NCI-H226 (cell line): ENCODE measurements at regions not wholly inside any gene's neighbourhood (a gene's known extent, or its start where the extent isn't known, plus 50 kb on each side); places are given as distances from the start of the nearest gene placed in this dataset.
A peak's percentile ranks its signal among the peaks of the same experiment; 100 is the strongest.

Experiments used
- DNase-seq: peaks from one replicate; pipeline ENCODE4 v3.0.0-alpha.2; 2015

DNA sequence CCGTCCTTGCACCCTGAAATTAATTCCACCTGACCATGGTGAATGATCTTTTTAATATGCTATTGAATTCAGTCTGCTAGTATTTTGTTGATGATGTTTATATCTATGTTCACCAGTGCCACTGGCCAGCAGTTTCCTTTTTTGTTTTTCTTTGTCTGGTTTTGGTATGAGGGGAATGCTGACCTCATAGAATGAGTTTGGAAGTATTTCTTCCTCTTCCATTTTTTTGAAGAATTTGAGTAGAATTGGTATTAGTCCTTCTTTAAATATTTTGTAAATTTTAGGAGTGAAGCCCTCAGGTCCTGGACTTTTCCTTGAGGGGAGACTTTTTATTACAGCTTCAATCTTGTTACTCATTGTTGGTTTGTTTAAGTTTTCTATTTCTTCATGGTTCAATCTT is 231.6 kb downstream of the MRPL39 start:
- DNase-seq = peak; percentile 44

DNA sequence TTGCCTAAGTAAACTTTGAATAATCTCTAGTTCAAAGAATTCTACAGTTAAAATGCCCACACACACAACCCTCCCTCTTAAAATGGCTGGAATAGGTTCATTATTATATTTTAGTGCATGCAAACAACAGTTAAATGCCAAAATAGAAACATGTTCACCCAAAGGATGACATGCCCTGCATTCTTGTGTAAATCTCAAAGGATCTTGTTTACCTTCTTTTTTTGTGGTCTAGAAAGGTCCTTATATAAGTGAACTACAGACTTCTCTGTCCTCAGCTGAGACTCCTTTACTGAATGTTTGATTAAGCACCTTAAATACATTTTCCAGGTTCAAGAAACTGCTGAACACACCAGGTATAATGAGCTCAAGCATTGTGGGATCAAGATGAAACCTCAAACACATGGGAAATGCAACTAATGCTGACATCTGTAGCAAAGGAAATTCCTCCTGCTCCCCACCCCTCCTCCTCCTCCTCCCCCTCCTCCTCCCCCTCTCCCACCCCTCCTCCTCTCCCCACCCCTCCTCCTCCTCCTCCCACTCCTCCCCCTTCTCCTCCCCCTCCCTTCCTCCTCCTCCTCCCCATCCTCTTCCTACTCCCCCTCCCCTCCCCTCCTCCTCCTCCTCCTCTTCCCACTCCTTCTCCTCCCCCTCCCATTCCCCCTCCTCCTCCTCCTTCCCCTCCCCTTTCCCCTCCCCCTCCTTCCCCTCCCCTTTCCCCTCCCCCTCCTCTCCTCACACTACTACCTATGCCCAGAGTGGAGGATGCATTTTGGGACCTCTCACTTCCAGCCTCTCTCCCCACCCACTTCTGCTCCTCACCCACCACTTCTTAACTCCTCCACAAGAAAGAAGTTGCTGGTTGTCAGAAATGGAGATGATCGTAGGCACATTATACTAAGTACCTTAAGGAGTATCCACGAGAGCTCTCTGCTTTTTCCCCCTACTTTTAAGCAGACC is 233.9 kb downstream of the MRPL39 start:
- no peak for DNase-seq

DNA sequence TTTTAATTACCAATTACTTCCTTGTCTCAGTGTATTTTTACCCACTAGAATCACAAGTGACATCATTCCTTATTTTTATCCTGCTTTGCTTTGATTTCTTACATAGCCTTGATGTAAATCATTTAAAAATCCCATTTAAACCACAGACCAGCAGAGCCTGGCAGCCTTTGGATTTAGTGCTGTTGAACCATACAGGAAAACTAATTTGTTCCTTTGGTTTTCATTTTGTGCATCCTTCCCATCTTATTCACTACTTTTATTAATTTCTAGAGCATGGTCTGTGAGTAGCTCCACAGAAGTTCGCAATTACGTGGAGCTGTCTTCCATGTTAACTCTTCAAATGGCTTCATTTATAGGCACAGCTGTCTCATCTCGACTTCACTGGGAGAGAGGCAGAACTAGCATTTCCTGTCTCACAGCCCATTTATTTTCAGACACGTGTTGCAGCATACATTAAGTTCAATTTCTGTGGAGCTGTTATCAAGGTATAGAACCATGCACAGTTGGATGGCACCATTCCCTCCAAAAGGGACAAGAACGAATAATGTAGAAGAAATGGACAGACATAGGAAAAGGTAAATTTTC is 235.3 kb downstream of the MRPL39 start:
- no peak for DNase-seq

DNA sequence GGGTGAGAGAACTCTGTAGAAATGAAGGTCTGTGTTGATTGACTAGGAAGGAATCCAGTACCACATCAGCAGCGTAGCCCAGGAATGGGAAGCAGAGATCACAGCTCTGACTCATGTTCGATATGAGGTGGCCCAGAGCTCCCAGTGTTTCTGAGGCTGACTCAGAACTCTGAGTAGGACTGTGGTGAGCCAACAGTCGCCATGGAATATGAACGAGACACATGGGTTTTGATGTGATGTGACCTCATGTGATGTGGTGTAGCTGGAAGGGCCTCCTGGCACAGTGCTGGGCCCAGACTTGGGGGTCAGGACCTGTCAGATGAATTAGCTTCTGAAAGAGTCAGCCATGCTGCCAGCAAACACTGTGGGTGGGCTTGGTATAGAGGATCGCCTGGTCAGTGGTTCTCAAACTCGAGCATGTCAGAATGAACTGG is 237.0 kb downstream of the MRPL39 start:
- peak; percentile 97 for DNase-seq

DNA sequence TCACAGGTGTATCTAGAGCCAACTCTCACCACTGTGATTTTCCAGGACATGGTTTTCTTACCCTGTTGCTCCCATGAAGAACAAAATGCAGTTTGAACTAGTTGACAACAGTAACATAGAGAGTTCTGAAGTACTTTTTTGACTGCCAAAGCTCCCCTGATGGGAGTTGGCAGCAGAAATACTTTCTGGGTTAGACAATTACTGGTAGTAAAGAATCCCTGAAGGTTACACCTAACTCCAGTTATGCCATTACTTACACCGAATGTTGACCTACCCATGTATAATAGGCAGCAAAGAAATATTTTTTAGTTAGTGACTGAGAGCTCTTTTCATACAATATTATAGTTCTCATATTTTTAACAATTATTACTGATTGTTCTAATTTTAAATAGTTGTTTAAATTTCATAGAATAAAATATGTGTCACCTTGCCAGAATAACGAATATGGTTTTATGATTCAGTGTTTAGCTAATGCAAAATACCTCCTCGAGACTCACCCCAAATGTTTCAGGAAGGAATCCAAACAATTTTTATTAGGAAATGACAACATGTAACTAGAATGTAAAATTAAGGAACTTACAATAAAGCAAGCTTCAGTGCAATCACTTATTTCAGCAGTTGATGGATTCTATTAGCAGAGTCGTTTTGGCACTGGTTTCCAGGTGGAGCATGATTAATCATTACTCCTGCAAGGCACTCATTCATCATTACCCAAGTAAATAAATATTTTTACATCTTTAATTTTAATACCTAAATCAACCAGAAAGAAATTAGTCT is 237.6 kb downstream of the MRPL39 start:
- peak; percentile 81 for DNase-seq

DNA sequence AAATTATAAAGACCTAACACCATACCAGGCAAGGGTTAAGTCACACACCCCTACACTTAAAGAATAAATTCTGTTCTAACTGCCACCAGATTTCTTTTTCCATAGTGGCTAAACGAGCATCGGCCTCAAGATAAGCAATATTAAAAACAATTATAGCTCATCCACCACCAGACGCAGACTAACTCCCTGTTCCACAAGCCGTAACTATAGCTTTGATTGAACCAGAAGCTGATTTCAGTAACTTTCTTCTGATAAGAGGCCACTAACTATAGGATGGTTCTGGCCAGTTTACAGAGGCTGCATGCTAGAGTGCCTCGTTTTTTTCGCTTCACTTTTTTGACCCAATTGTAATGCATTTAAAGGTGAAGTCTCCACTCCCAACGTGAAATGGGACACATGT is 238.8 kb downstream of the MRPL39 start:
- DNase-seq = no peak

DNA sequence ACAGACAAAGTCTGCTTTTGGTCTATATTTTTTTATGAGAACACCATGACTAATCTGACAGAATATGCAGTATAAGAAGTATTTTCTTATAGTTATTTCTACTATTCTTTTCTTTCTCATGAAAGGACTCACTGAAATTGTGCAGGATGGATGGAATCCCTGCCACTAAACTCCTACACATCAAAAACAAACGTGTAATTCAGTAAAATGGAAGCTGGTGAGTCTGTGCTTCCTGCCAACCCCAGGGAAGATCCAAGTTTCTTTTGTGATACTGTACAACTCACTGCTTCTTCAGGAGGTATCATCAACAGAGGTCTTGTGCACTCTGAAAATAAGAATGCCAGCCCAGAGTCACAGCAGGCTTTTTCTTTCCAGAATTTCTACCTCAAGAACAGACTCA is 241.2 kb downstream of the MRPL39 start:
- DNase-seq = peak; percentile 21

DNA sequence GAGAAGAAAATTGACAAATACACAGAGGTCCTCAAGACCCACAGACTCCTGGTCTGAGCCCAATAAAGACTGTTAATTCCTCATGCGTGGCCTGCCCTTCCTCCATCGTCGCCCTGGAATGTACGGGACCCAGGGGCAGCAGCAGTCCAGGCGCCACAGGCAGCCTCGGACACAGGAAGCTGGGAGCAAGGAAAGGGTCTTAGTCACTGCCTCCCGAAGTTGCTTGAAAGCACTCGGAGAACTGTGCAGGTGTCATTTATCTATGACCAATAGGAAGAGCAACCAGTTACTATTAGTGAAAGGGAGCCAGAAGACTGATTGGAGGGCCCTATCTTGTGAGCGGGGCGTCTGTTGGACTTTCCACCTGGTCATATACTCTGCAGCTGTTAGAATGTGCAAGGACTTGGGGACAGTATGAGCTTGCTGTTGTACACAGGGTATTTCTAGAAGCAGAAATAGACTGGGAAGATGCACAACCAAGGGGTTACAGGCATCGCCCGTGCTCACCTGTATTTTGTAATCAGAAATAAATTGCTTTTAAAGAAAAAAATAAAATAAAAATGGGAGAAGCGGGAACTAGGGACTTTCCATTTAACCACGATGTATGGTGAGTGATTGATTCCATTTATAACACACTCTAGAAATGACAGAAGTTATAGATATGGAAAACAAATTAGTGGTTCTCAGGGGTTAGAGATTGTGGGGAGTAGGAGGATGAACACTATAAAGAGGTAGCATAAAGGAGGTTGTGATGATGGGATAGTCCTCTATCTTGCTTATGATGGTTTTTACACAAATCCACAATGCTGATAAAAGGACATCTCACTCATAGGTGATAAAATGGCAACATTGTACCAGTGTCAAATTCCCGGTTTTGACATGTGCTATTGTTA is 244.7 kb downstream of the MRPL39 start:
- DNase-seq = no peak

DNA sequence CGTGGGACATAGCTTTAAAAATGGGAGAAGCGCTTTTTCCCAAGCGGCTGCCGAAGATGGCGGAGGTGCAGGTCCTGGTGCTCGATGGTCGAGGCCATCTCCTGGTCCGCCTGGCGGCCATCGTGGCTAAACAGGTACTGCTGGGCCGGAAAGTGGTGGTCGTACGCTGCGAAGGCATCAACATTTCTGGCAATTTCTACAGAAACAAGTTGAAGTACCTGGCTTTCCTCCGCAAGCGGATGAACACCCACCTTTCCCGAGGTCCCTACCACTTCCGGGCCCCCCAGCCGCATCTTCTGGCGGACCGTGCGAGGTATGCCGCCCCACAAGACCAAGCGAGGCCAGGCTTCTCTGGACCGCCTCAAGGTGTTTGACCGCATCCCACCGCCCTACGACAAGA is 245.5 kb downstream of the MRPL39 start:
- DNase-seq = no peak

DNA sequence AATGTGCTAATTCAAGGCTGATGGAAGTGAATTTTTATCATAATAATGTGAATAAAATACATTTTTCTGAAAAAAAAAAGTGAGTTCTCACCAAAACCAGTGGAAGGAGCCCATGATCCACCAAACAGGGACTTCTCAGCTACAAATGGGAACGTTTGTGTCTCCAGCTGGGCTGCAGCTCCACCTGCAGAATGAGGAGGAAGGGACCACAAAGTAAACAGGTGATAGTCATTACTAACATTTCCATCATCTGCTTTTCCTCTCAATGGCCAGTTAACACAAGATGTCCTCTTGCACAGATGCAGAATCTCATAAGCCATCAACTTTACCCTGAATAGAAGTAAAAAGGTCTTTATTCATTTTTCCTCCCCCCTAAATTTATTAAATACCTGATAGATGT is 246.2 kb downstream of the MRPL39 start:
- no peak for DNase-seq

DNA sequence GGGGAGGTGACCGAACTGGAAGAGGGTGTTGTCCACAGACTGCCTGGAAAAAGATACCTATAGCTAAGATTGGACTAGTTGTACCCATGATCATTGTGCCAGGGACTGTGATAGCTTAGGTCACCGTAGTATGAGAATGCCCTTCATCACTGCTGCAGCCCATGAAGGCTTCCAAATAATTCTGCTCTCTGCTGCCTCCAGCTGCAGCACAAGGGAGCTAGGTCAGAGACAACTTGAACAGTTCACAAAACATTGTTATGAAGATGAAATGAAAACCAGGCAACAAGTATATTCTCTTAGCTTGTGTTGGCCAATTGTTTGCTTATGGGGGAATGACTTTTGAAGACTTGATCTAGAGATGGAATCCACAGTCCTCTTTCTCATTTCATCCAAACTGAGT is 246.7 kb downstream of the MRPL39 start:
- DNase-seq = no peak

DNA sequence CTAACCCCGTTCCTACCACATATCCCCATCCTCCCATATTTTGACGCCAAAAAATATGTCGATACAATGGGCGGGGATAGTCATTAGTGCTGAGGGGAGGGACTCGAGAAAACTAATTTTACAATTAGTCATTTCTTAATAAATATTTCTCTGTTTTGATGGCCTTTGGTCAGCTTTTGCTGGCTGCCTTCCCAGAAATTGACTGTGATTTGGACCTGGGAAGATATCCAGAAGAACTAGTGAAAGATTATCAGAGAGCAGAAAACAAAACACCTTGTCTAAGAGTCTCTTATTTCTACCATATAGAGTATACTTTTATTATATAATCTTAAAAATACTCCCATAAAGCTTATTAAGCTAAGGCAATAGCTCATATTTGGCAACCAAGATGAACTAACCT is 247.6 kb downstream of the MRPL39 start:
- DNase-seq = no peak

DNA sequence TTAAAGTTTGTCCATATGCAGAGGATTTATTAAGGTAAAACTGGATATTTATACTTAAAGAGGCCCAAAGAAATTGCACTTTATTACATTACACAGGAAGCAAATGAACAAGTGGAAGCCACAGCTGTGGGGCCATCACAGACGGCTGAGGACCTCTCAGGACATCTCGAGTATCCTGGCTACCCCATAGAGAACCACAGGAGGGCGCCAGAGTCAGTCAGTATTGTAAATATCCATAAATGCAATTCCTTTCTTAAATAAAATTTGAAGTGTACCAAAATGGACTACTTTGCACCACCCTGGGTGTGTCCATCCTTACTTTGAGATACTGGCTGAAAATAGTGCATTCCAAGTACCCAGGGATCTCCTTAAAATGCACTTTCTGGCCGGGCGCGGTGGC is 257.2 kb downstream of the MRPL39 start:
- DNase-seq = no peak

DNA sequence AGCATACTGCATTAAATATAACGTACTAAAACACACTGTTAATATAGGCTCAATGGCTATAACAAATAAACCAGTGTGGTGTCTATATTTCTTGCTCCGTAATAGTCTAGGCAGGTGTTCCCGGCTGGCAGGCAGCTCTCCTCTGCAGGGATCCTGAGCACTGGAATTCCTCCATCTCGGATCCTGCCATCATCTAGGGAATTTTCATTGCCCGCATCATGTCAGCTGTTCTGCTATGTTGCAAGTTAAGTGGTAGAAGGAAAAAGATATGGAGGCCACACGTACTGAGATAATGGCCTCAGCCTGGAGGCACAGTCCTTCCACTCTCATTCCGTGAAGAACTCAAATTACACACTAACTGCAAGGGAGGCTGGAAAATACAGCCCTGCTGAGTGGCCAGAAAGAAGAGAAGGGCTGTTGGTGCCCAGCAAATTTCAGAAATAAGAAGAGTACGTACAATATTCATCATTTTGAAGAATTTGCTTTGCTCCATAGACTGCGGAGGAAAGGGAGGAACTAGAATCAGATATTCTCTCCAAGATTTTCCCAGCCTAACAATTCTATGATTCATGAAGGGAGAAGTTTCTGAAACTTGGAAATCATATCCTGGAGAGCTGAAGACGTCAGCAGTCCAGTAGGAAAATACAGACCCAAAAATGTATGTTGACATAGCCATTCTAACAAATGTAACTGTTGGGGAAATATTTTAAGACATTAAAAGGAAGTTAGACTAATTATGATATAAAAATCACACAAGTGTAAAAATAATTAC is 263.3 kb downstream of the MRPL39 start:
- DNase-seq = no peak

DNA sequence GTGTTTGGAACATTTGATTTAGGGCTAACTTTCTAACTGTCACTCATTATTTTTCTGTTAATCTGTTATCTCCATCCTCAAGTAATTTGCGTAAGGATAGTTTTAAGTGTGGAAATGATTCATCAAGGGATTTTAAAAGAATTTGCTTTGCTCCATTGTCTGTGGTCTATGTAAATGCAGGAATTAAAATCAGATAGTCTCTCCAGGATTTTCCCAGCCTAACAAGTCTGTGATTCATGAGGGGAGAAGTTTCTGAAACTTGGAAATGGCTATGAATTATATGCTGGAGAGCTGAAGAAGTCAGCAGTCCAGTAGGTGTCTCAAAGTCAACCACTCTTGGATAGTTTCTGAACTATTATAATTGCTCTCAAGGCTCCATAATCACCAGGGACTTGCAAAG is 264.5 kb downstream of the MRPL39 start:
- DNase-seq = peak; percentile 45

DNA sequence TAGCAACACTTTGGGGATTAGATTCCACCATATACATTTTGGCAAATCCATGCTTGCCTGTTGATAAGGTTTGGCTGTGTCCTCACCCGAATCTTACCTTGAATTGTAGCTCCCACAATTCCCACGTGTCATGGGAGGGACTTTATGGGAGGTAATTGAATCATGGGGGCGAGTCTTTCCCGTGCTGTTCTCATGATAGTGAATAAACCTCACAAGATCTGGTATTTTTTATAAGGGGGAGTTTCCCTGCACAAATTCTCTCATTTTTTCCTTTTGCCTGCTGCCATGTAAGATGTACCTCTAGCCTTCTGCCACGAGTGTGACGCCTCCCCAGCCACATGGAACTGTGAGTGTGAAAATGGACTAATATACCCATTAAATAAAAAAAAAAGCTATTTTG is 265.3 kb downstream of the MRPL39 start:
- DNase-seq = no peak

DNA sequence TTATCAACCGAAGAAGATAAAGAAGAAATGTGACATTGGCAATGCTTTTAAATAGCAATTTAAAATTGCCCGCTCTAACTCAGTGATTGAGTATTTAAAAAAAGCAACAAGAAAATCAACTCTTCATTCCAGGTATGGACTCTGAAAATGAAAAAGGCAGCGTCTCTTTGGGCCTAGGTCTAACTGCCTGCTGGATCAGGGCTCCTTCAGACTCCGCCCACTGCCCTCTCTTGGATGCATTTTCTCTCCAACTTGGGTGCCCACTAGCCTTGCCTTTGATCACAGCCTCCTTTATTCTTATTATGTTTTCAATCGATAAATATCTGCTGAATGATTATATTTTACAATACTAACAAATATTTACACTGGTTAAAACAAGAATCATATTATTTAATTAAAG is 268.9 kb downstream of the MRPL39 start:
- no peak for DNase-seq

DNA sequence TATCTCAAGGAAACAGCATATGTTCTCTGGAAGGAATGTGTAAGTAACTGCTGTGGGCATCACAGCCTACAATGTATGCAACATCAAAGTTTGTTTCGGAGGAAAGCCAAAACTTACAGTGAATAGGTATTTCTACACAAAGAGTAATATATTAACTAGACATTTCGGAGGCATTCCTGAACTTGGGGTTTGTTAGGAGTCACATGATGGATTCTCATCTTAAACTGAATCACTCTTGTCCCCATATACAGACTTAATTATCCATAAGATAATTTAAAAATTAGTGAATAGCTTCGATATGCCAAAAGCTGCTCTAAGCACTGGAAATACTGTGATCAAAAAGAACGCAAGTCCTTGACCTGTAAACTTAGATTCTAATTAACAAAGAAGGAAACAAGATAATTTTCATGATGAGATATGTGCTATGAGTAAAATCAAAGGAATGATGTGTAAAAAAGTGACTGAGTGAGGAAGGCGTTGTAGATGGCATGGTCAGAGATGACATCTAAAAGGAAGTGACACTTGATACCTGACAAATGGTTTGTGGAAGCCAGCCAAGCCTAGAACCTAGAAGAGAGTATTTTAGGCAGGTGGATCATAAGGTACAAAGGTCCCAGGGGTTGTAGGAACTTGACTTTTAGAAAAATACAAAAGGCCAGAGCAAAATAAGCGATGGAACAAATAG is 273.1 kb downstream of the MRPL39 start:
- DNase-seq = no peak

DNA sequence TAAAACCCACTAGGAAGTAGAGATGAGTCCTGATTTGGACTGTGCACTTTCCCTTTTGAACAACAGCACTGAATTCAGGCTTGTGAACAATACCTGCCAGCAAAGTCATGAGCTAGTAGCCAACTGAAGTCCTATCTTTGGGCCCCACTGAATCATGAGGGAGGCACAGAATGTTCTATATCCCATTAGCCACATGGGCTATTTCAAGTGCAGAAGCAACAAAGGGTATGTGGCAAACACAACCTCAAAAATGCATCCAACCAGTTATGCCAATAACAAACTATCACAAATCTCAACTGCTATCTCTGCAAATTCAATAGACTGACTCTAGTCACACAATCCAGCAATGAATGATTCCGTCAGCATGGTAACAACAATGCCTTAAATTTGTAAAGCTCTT is 276.0 kb downstream of the MRPL39 start:
- DNase-seq = no peak

DNA sequence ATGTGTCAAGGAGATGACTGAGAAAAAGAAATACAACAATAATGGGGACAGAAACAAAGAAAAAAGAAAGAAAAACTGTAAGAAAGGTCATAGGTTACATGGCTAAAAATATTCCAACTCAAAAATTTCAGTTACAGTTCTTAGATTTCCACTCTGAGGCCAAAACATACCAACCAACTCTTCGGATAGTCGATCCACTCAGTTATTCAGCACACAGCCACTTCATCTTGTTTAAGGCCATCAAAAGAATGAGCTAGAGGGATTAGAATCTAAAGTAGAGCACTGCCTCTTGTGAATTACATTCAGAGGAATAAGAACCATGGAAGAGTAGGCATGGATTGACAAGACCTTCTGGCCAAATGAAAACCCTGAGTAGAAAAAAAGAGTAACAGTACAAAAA is 277.0 kb downstream of the MRPL39 start:
- DNase-seq = no peak

DNA sequence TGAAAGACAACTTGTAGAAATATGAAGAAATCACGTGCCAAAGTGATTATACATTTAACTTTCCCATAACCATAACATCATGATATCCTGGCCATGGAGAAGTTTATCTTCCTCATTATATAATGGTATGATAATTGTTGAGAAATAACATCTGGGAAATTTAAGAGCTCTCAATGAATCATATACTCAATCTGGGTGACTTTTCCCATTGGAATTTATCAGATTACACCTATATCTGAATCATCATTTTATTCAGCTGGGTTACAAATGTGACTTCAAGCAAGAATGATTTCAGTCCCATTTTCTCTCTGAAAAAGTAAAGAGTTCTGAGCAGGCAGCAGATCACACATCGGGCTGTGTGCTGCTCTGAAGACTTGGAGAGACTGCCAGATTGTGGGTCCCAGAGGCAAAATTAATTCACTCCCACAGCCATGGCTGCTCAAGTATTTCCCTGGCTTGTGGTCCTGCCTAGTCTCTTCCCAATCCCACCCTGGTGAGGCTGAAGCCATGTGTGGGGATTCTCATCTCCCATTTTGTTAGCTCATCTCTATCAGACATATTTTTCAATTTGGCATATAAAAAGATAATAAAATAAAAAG is 278.0 kb downstream of the MRPL39 start:
- DNase-seq = peak; percentile 79
